ENCODE measurements at regions not wholly inside any gene's neighbourhood (a gene's known extent, or its start where the extent isn't known, plus 50 kb on each side); places are given as distances from the start of the nearest gene placed in this dataset.
"Not testable (repeated sequence)": the region's sequence is repeated elsewhere in the genome, so short reads cannot be mapped to it uniquely, and the experiment has no call there.

- no peak for TF ChIP-seq ETV6 (CRISPR knock-in tag; conservative IDR thresholded peaks at IDR 0.05)
- TF ChIP-seq POLR2G (IDR thresholded peaks at IDR 0.05; ENCODE audit: low read depth, low read length) = no peak
- no peak for TF ChIP-seq HIC2 (CRISPR knock-in tag; IDR thresholded peaks at IDR 0.05; ENCODE audit: low read depth)
- TF ChIP-seq ZFP91 (CRISPR knock-in tag; IDR thresholded peaks at IDR 0.05; ENCODE audit: borderline replicate concordance) = no peak
- no peak for TF ChIP-seq RAD21 (CRISPR knock-in tag; IDR thresholded peaks at IDR 0.05)
These were observed 120.5 kb upstream of the TMEM170B start (continued) for GRCh38 chr6:11416936-11417576.

- H3K36me3 ChIP-seq (replicated peaks in 1 of 2; ENCODE audit: control insufficient read depth in 1 of 2, insufficient read depth in 2 of 2, low read length in 2 of 2); CTCF ChIA-PET (ENCODE audit: low intra/inter-chr PET ratio, low total read pairs); H3K79me2 ChIP-seq (ENCODE audit: insufficient read depth, low read length); ATAC-seq; H2AFZ ChIP-seq (ENCODE audit: low read length); H3K27me3 ChIP-seq (ENCODE audit: control insufficient read depth in 1 of 2, insufficient read depth in 2 of 2, low read length in 2 of 2); FAIRE-seq; H3K9me3 ChIP-seq (ENCODE audit: low read length); in situ Hi-C loops (cut with HindIII; ENCODE audit: extremely low pct_ligation_motif_present, low pct_unique_long_range_greater_than_20kb); H4K20me1 ChIP-seq (ENCODE audit: insufficient read depth, low read length); H3K4me2 ChIP-seq (ENCODE audit: low read depth, low read length); H3K9ac ChIP-seq (ENCODE audit: insufficient read depth, low read depth, low read length); BruUV-seq (replicated peaks); H3K4me3 ChIP-seq (replicated peaks in 1 of 3; ENCODE audit: insufficient read depth in 1 of 3, low read depth in 2 of 3, low read length in 3 of 3); DNase-seq (ENCODE audit: low spot score); intact Hi-C loops (cut with micrococcal nuclease; ENCODE audit: unreplicated experiment); TF ChIP-seq SOX6 (IDR thresholded peaks at IDR 0.05): not testable (repeated sequence)
- H3K27ac ChIP-seq (ENCODE audit: extremely low read length, insufficient read depth, low read length) = peak overlapping the region; percentile 39
- peaks cover 78% of the 10 kb centered on the region for H3K4me1 ChIP-seq (ENCODE audit: insufficient read depth, low read length)
- POLR2A ChIA-PET = interaction anchor here (0.9 to 1.7 kb wide), 4 partner anchors 19 to 184 kb away, joined by 3 to 6 read pairs (median 5); partner anchors contain the start of gene NEDD9
- WGBS (ENCODE audit: low lambda C conversion rate) = 90% methylated on average over 7 of the region's 7 CpGs
- TF ChIP-seq FOXO4 (CRISPR knock-in tag; conservative IDR thresholded peaks at IDR 0.05) = 0 out of 2 replicates have a peak, but pooled peaks have one; percentile 44
- TF ChIP-seq ZMYM2 (CRISPR knock-in tag; IDR thresholded peaks at IDR 0.05) = 0 out of 2 replicates have a peak, but pooled peaks have one; percentile 17
- 0 out of 2 replicates have a peak, but pooled peaks have one; percentile 44 for TF ChIP-seq ZNF784 (CRISPR knock-in tag; IDR thresholded peaks at IDR 0.05; ENCODE audit: borderline replicate concordance)
- peak; percentile 66 for TF ChIP-seq NFYC (CRISPR knock-in tag; IDR thresholded peaks at IDR 0.05)
- TF ChIP-seq NFYB (CRISPR knock-in tag; IDR thresholded peaks at IDR 0.05) = peak; percentile 77
- 0 out of 2 replicates have a peak, but pooled peaks have one; percentile 12 for TF ChIP-seq SOX6 (CRISPR knock-in tag; IDR thresholded peaks at IDR 0.05)
- TF ChIP-seq CTCF (CRISPR knock-in tag; IDR thresholded peaks at IDR 0.05) = peak; percentile 36
These were observed 121.2 kb upstream of the TMEM170B start for GRCh38 chr6:11416099-11416935.

Measured in HepG2 (cell line).